ENCODE measurements at regions not wholly inside any gene's neighbourhood (a gene's known extent, or its start where the extent isn't known, plus 50 kb on each side); places are given as distances from the start of the nearest gene placed in this dataset.

DNA sequence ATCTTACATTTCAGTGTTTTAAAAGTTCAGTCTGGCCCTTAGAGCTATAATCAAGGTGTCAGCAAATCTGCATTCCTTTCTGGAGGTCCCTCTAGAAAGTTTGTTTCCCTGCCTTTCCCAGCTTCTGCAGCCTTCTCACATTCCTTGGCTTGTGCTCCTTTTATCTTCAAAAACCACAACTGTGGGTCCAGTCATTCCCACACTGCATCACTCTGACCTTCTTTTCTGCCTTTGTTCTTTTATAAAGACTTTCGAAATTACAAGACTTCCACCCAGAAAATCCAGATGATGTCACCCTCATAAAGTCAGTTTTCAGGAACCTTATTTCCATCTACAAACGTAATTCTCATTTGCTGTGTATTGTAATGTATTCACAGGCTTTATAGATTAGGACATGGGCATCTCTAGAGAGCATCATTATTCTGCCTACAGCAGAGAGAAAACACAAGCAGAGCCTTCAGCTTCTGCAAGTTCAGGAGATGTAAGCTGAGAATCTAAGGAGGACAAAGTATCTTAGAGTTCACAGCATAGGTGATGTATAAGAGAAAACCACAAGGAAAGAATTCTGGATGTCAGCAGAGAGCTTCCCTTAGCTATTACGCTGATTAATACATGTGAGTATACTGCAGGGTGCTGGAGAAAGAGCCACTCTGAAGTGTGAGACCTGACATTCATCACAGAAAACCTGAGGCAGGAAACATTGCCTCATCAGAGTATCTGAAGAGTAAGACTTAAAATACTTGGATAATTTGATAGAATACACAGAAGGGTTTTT, 1100.2 kb downstream of the CBLN2 start:
- Histone ChIP-seq H3K27ac (no peak overlapping the region), H3K36me3 (no peaks in the 10 kb centered on the region), H3K27me3 (no peaks in the 10 kb centered on the region), H3K4me1 (ENCODE audit: low read depth) (no peaks in the 10 kb centered on the region), H3K4me3 (no peak overlapping the region), H3K9me3 (ENCODE audit: low read depth) (no peaks in the 10 kb centered on the region)
- peak in 1 of 2 donors; percentile 91 for DNase-seq (ENCODE audit: low read depth in 1 of 2, low spot score in 1 of 2)
- TF ChIP-seq, protein P1, sequence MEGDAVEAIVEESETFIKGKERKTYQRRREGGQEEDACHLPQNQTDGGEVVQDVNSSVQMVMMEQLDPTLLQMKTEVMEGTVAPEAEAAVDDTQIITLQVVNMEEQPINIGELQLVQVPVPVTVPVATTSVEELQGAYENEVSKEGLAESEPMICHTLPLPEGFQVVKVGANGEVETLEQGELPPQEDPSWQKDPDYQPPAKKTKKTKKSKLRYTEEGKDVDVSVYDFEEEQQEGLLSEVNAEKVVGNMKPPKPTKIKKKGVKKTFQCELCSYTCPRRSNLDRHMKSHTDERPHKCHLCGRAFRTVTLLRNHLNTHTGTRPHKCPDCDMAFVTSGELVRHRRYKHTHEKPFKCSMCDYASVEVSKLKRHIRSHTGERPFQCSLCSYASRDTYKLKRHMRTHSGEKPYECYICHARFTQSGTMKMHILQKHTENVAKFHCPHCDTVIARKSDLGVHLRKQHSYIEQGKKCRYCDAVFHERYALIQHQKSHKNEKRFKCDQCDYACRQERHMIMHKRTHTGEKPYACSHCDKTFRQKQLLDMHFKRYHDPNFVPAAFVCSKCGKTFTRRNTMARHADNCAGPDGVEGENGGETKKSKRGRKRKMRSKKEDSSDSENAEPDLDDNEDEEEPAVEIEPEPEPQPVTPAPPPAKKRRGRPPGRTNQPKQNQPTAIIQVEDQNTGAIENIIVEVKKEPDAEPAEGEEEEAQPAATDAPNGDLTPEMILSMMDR (IDR thresholded peaks at IDR 0.05; ENCODE audit: low read depth, low read length): no peak

DNA sequence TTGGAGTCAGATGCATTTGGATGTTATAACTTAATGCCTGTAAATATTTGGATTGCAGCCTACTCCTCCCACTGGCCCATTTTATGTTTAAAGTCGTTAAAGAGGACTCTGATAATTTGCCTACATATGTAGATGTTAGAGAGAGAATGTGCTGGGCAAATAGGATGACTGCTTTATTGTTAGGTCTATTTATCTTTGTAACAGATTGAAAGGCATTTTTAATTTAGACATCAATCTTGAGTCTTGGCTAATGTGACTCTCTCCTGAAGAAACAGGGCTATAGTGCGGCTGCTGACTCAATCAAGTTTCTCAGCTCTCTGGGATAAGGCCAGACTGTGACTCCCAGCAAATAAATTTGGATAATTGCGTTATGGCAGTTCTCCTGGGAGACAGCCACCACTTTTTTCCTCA, 1101.4 kb downstream of the CBLN2 start:
- Histone ChIP-seq H3K4me1 (ENCODE audit: low read depth) (no peaks in the 10 kb centered on the region), H3K27me3 (no peaks in the 10 kb centered on the region), H3K9me3 (ENCODE audit: low read depth) (no peaks in the 10 kb centered on the region), H3K27ac (no peak overlapping the region), H3K36me3 (no peaks in the 10 kb centered on the region), H3K4me3 (no peak overlapping the region)
- TF ChIP-seq, protein P1 (IDR thresholded peaks at IDR 0.05; ENCODE audit: low read depth, low read length): no peak
- peak in 1 of 2 donors; percentile 82 for DNase-seq (ENCODE audit: low read depth in 1 of 2, low spot score in 1 of 2)

DNA sequence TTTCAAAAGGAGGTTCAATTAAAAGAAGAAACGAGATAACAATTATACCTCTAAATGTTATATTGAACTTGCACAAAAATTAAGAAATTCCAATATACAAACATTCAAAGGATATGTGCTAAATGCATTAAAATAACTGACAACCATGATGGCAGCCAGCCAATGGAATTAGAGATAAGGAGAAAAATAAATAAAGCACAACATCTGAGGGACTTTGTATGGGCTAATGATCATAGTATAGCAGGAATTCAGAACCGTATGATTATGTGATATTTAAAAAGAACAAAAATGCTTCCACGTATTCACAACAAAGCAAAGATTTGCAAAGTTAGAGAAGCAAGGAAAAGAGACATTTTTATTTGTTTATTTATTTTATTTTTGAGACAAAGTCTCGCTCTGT, 1103.0 kb downstream of the CBLN2 start:
- Histone ChIP-seq H3K4me3 (no peak overlapping the region), H3K36me3 (no peaks in the 10 kb centered on the region), H3K27me3 (no peaks in the 10 kb centered on the region), H3K27ac (no peak overlapping the region), H3K4me1 (ENCODE audit: low read depth) (no peaks in the 10 kb centered on the region), H3K9me3 (ENCODE audit: low read depth) (no peaks in the 10 kb centered on the region)
- peak in 1 of 2 donors; percentile 6 for DNase-seq (ENCODE audit: low read depth in 1 of 2, low spot score in 1 of 2)
- TF ChIP-seq, protein P1 (IDR thresholded peaks at IDR 0.05; ENCODE audit: low read depth, low read length): no peak

DNA sequence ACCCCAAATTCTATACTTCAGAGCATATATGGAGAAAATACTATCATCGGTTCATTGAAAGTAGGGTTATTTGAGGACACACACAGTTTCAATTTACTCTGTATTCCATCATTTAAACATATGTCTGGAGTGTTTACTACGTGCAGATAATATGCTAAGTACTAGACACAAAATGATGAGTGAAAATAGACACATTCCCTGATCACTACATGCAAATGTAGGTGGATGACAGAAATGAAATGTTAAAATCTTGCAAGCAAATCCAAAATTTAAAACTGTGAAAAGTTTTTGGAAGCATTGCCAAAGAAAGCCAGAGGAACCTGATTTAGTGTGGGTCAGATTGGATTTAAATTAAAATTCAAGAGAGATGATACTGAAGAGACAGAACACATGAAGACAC, 1106.6 kb downstream of the CBLN2 start:
- no peak for DNase-seq (ENCODE audit: low read depth in 1 of 2, low spot score in 1 of 2)
- TF ChIP-seq, protein P1 (IDR thresholded peaks at IDR 0.05; ENCODE audit: low read depth, low read length): no peak
- no peaks in the 10 kb centered on the region for H3K4me1 ChIP-seq (ENCODE audit: low read depth)
- no peaks in the 10 kb centered on the region for H3K27me3 ChIP-seq
- no peaks in the 10 kb centered on the region for H3K36me3 ChIP-seq
- no peak overlapping the region for H3K27ac ChIP-seq
- H3K4me3 ChIP-seq: no peak overlapping the region
- H3K9me3 ChIP-seq (ENCODE audit: low read depth): no peaks in the 10 kb centered on the region

DNA sequence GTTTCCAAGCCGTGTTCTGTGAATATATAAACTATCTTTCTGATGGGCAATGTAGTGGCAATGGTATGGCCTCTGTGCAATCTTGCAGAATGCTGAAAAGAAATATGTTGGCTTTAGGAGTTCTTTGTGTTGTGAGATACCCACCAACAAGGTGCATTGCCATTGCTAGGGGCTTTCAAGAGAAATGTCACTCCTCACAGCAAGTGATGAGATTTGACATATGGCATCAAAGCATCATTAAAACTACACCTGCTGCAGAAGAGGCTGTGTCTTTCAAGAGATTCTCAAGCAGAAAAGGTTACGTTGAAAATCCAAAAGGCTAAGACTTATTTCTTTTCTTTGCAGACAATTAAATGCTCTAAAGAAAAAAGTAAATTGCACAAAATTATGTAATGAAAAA, 1110.8 kb downstream of the CBLN2 start:
- TF ChIP-seq, protein P1 (IDR thresholded peaks at IDR 0.05; ENCODE audit: low read depth, low read length): no peak
- H3K4me1 ChIP-seq (ENCODE audit: low read depth): no peaks in the 10 kb centered on the region
- no peak overlapping the region for H3K4me3 ChIP-seq
- no peak overlapping the region for H3K27ac ChIP-seq
- no peaks in the 10 kb centered on the region for H3K9me3 ChIP-seq (ENCODE audit: low read depth)
- H3K36me3 ChIP-seq: no peaks in the 10 kb centered on the region
- no peaks in the 10 kb centered on the region for H3K27me3 ChIP-seq
- no peak for DNase-seq (ENCODE audit: low read depth in 1 of 2, low spot score in 1 of 2)

Measured in cardiac muscle cell (in vitro differentiated cells and primary cell).